T-cell (primary cell): ENCODE measurements at regions not wholly inside any gene's neighbourhood (a gene's known extent, or its start where the extent isn't known, plus 50 kb on each side); places are given as distances from the start of the nearest gene placed in this dataset.

ENCODE experiments used
- ATAC-seq, 4 experiments: fragments of 200-7000 bp in 3 of 4; fragments of 150-1000 bp in 1 of 4; cut with Tn5 transposase; replicated peaks in 1 of 4; 1 replicate in 3 of 4; 2 replicates in 1 of 4; pipeline ENCODE4 v1.10.0; 2021; ENCODE audit warnings: moderate library complexity in 3 of 4, mild to moderate bottlenecking in 2 of 4, moderate number of reproducible peaks in 1 of 4
- CTCF ChIA-PET, 2 donors: fragments of 300-600 bp; sonication (Branson Sonifier 250); formaldehyde crosslinking; loops; one replicate each; lab custom pipeline; 2022; ENCODE audit warnings: antibody characterized with exemption in 2 of 2; lab: Charles Lee
- POLR2A ChIA-PET, 2 donors: fragments of 300-600 bp; sonication (Branson Sonifier 250); formaldehyde crosslinking; loops; one replicate each; lab custom pipeline; 2022; ENCODE audit warnings: antibody characterized with exemption in 2 of 2; lab: Charles Lee
- DNase-seq, 35 experiments: peaks; one replicate each; pipeline versions ENCODE4 v3.0.0 to v3.0.0-alpha.2; 2013 to 2023
- H3K27ac ChIP-seq: one replicate; pipeline ENCODE4 v1.5.1; 2013; ENCODE audit warnings: low read length
- H3K27me3 ChIP-seq, 2 experiments: replicated peaks in 1 of 2; 1 replicate in 1 of 2; 2 replicates in 1 of 2; pipeline versions ENCODE4 v1.6.1 to v1.7.0; 2013; ENCODE audit warnings: low read length in 1 of 2, mixed read lengths in 1 of 2; ENCODE audit not compliant: control insufficient read depth in 2 of 2, insufficient read depth in 2 of 2; ENCODE audit errors: extremely low read depth in 1 of 2
- H3K36me3 ChIP-seq, 2 donors: 1 replicate in 1 of 2; 2 replicates in 1 of 2; pipeline versions ENCODE4 v1.6.1 to v1.7.0; 2013; ENCODE audit warnings: low read length in 1 of 2; ENCODE audit not compliant: control insufficient read depth in 2 of 2, insufficient read depth in 1 of 2; ENCODE audit errors: extremely low read depth in 1 of 2
- H3K4me1 ChIP-seq, 2 experiments: 1 replicate in 1 of 2; 2 replicates in 1 of 2; pipeline versions ENCODE4 v1.6.1 to v1.7.0; 2013; ENCODE audit warnings: low read length in 2 of 2, mixed read lengths in 1 of 2; ENCODE audit not compliant: insufficient read depth in 2 of 2, control insufficient read depth in 1 of 2; ENCODE audit errors: extremely low read depth in 1 of 2
- H3K4me3 ChIP-seq, 2 donors: 1 replicate in 1 of 2; 2 replicates in 1 of 2; pipeline versions ENCODE4 v1.5.1 to v1.7.0; 2013; ENCODE audit warnings: mild to moderate bottlenecking in 2 of 2, low read length in 1 of 2, moderate library complexity in 1 of 2; ENCODE audit not compliant: control insufficient read depth in 1 of 2; ENCODE audit errors: extremely low read depth in 1 of 2
- H3K9me3 ChIP-seq: 2 replicates; pipeline ENCODE4 v1.7.0; 2013
- H3K27ac Mint-ChIP-seq, 2 donors: one replicate each; pipeline ENCODE4 v1.8.0; 2020 to 2021; ENCODE audit warnings: mild to moderate bottlenecking in 2 of 2, mixed read lengths in 2 of 2
- H3K27me3 Mint-ChIP-seq, 2 donors: one replicate each; pipeline ENCODE4 v1.8.0; 2021 to 2022; ENCODE audit warnings: mixed read lengths in 2 of 2
- H3K36me3 Mint-ChIP-seq: one replicate; pipeline ENCODE4 v1.8.0; 2021; ENCODE audit warnings: mixed read lengths
- H3K4me1 Mint-ChIP-seq, 3 donors: one replicate each; pipeline ENCODE4 v1.8.0; 2020 to 2022; ENCODE audit warnings: mixed read lengths in 3 of 3, mild to moderate bottlenecking in 1 of 3
- H3K4me3 Mint-ChIP-seq, 3 donors: one replicate each; pipeline ENCODE4 v1.8.0; 2020 to 2022; ENCODE audit warnings: mild to moderate bottlenecking in 3 of 3, mixed read lengths in 3 of 3, moderate library complexity in 3 of 3
- H3K9me3 Mint-ChIP-seq, 3 donors: one replicate each; pipeline ENCODE4 v1.8.0; 2020 to 2022; ENCODE audit warnings: mixed read lengths in 3 of 3
- WGBS: methylation state at CpG from one replicate; pipeline ENCODE4 v1.1.5; 2013; ENCODE audit warnings: missing lambda C conversion rate; ENCODE audit not compliant: insufficient coverage; 5-methylcytosine and 5-hydroxymethylcytosine counted together

DNA sequence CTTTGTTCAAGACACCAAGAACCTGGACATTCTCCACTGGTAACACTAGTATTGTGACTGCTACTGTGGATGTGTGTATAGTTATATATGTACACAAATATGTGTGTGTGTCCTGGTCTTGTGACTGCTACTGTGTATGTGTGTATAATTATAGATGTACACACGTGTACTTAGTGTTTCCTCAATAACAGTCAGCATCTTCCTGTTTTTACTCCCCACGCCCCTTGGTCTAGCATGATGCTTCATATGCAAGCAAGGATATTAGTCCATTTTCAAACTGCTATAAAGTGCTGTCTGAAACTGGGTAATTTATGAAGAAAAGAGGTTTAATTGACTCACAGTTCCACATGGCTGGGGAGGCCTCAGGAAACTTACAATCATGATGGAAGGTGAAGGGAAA, 802.7 kb downstream of the RNF144A start:
- H3K36me3 ChIP-seq: no peaks in the 10 kb centered on the region
- no peaks in the 10 kb centered on the region for H3K9me3 ChIP-seq
- CTCF ChIA-PET: no interaction called here
- H3K36me3 Mint-ChIP-seq: no peaks in the 10 kb centered on the region
- H3K4me1 Mint-ChIP-seq: peaks cover 16 to 35% (median 22%) of the 10 kb centered on the region in 3 donors
- DNase-seq (no peak), ATAC-seq (no peak)
- peaks cover 0 to 25% of the 10 kb centered on the region in 2 experiments for H3K4me1 ChIP-seq
- no peak overlapping the region for H3K4me3 ChIP-seq
- H3K9me3 Mint-ChIP-seq: no peaks in the 10 kb centered on the region
- H3K27ac ChIP-seq: no peak overlapping the region
- H3K27ac Mint-ChIP-seq: peak overlapping the region; percentile 1 to 19
- WGBS: no CpG with 5 or more reads among the region's 2 CpGs
- POLR2A ChIA-PET: no interaction called here
- H3K27me3 ChIP-seq: no peaks in the 10 kb centered on the region
- no peak overlapping the region for H3K4me3 Mint-ChIP-seq
- H3K27me3 Mint-ChIP-seq: no peaks in the 10 kb centered on the region

DNA sequence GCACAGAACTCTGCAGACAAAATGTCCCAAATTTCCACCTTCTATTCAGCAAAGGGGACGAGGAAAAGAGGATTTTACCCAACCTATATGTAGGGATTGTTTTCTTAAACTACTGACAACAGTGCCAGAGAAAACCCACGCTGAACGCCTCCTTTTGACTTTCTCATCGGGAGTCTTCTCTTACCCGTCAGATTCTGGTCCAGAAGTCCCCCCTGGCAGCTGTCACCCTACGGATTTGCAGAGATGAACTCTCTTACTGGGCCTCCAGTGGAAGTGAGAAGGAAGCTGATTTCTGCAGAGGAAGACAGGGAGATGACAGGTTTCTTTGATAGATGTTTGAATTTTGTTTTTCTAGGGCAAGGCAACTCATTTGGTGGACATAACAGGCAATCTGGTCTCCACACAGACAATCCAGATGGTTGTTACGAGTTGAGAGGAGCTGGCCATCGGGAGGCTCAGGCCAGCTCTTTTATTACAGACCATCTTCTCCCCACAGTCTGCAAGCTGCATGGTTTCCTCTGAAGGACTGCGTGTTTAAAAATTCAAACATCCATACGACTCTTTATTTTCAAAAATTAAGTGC, 804.3 kb downstream of the RNF144A start:
- DNase-seq (no peak), ATAC-seq (no peak)
- H3K27me3 ChIP-seq: no peaks in the 10 kb centered on the region
- Mint-ChIP-seq H3K4me1 (peaks cover 29 to 47% (median 34%) of the 10 kb centered on the region in 3 donors), H3K9me3 (no peaks in the 10 kb centered on the region), H3K36me3 (no peaks in the 10 kb centered on the region), H3K4me3 (peak overlapping the region in 1 of 3 donors; percentile 4), H3K27ac (peak overlapping the region; percentile 75 to 81), H3K27me3 (no peaks in the 10 kb centered on the region)
- WGBS: 90% methylated on average over 5 of the region's 10 CpGs
- ChIA-PET POLR2A (interaction anchor here in 1 of 2 donors (1.2 kb wide), 1 partner anchor 960 kb away, joined by 3 read pairs; no protein-coding TSS in a partner anchor), CTCF (interaction anchor here in 1 of 2 donors (0.6 kb wide), 1 partner anchor 98 kb away, joined by 3 read pairs; no protein-coding TSS in a partner anchor)
- H3K9me3 ChIP-seq: no peaks in the 10 kb centered on the region
- H3K36me3 ChIP-seq: no peaks in the 10 kb centered on the region
- H3K27ac ChIP-seq: peak overlapping the region; percentile 36
- peaks cover 10 to 35% of the 10 kb centered on the region in 2 experiments for H3K4me1 ChIP-seq
- H3K4me3 ChIP-seq: no peak overlapping the region

DNA sequence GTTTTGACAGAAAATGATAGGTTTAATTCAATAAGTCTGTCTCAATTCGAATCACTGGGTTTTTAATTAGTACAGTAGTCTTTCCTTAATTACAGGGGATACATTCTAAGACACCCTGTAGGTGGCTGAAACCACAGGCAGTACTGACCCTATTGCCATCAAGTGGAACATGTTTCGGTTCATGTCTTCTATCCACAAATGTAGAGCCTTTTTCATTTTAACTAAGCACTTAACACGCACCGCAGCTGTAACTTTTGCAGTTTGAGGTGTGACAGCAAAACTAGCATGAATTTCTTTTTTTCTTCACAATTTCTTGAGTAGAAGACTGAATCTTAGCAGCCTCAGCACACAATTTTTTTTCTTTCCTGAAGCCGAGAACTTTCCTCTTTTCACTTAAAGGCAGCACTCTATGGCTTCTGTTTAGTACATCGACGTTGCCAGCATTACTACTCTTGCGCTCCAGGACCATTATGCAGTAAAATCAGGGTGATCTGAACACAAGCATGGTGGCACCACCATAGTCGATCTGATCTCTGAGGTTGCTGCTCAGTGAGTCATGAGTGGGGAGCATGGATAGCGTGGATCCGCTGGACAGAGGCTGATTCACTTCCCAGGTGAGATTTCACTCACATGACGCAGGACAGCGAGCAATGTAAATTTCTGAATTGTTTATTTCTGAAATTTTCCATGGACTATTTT, 805.1 kb downstream of the RNF144A start:
- peaks cover 38 to 53% (median 40%) of the 10 kb centered on the region in 3 donors for H3K4me1 Mint-ChIP-seq
- H3K4me3 ChIP-seq: no peak overlapping the region
- peak overlapping the region; percentile 75 to 81 for H3K27ac Mint-ChIP-seq
- peak overlapping the region in 1 of 3 donors; percentile 37 for H3K4me3 Mint-ChIP-seq
- ChIA-PET CTCF (interaction anchor here in 1 of 2 donors (0.6 kb wide), 1 partner anchor 99 kb away, joined by 3 read pairs; no protein-coding TSS in a partner anchor), POLR2A (interaction anchor here in 1 of 2 donors (1.2 kb wide), 1 partner anchor 959 kb away, joined by 3 read pairs; no protein-coding TSS in a partner anchor)
- peak overlapping the region; percentile 36 for H3K27ac ChIP-seq
- ATAC-seq: no peak
- no peaks in the 10 kb centered on the region for H3K36me3 ChIP-seq
- H3K27me3 ChIP-seq: no peaks in the 10 kb centered on the region
- no peaks in the 10 kb centered on the region for H3K36me3 Mint-ChIP-seq
- 76% methylated on average over 9 of the region's 13 CpGs for WGBS
- H3K9me3 ChIP-seq: no peaks in the 10 kb centered on the region
- peaks cover 10 to 43% of the 10 kb centered on the region in 2 experiments for H3K4me1 ChIP-seq
- H3K9me3 Mint-ChIP-seq: no peaks in the 10 kb centered on the region
- DNase-seq: no peak
- H3K27me3 Mint-ChIP-seq: no peaks in the 10 kb centered on the region

DNA sequence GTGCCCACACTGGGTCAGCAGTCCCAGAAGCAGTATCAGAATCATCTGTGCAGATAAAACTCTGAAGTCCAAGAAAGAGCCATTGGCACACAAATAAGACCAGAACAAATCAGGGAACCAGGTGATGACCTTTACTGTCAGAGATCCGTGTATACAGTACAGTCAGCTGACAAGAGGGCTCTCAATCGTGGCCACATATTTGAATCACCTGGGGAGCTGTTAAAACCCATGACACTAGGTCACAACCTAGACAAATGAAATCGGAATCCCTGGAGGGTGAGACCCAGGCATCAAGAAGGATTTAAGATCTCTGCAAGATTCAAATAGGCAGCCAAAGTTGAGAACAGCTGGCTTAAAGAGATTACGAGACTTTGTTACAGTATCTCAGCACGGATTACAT, 807.1 kb downstream of the RNF144A start:
- Mint-ChIP-seq H3K4me3 (no peak overlapping the region), H3K4me1 (peaks cover 51 to 61% (median 53%) of the 10 kb centered on the region in 3 donors), H3K9me3 (no peaks in the 10 kb centered on the region), H3K36me3 (no peaks in the 10 kb centered on the region), H3K27ac (peak overlapping the region; percentile 76 to 81), H3K27me3 (no peaks in the 10 kb centered on the region)
- WGBS: 90% methylated on average over 5 of the region's 5 CpGs
- H3K4me1 ChIP-seq: peaks cover 10 to 55% of the 10 kb centered on the region in 2 experiments
- CTCF ChIA-PET: interaction anchor here in 1 of 2 donors (1.0 to 2.4 kb wide), 5 partner anchors 21 to 298 kb away, joined by 3 to 11 read pairs (median 4); no protein-coding TSS in a partner anchor
- H3K27me3 ChIP-seq: no peaks in the 10 kb centered on the region
- no peak overlapping the region for H3K4me3 ChIP-seq
- H3K36me3 ChIP-seq: peaks cover 0 to 3% of the 10 kb centered on the region in 2 donors
- ATAC-seq: no peak
- H3K27ac ChIP-seq: peak overlapping the region; percentile 67
- POLR2A ChIA-PET: interaction anchor here in 1 of 2 donors (1.3 to 2.3 kb wide), 2 partner anchors 20 to 957 kb away, joined by 4 to 13 read pairs; partner anchors contain the start of gene ID2
- H3K9me3 ChIP-seq: no peaks in the 10 kb centered on the region
- no peak for DNase-seq

DNA sequence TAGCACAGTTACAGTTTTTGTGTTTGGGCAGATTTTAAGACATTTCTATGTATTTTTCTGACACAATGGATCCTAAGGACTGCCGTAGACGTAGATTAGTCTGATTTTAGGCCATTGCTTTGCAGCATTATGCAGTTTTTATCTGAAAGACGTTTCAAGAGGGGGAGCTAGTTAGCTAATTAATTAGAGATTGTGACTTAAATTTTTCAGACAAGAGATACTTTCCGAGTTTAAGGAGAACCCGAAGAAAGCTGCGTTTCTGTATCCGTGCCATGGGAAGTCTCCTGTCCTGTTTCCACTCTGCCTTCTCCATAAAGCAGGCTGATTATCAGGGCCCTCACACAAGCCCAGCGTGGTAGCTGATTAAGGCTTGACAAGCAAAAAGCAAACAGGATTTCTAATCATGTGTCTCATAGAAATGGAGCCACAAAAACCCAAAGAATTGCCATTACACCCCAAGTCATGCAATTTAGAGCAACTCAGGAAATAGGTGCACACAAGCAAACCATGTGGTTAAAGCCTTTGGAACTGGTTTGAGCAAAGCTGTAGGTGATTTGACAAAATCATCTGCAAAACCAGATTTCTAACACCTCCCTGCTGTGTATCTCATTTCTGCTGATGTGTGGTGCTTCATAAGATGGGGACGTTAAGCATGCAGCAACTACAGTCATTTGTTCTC, 808.1 kb downstream of the RNF144A start:
- Mint-ChIP-seq H3K9me3 (no peaks in the 10 kb centered on the region), H3K4me1 (peaks cover 50 to 63% (median 52%) of the 10 kb centered on the region in 3 donors), H3K27ac (peak overlapping the region; percentile 76 to 81), H3K27me3 (no peaks in the 10 kb centered on the region), H3K4me3 (peak overlapping the region; percentile 53 to 79 (median 73)), H3K36me3 (peaks cover 2% of the 10 kb centered on the region)
- ATAC-seq: peak; percentile 70 to 85 (median 80)
- DNase-seq: peak in 22 of 35 experiments; percentile 9 to 79 (median 22)
- Histone ChIP-seq H3K27me3 (no peaks in the 10 kb centered on the region), H3K36me3 (peaks cover 0 to 3% of the 10 kb centered on the region in 2 donors), H3K4me1 (peaks cover 10 to 60% of the 10 kb centered on the region in 2 experiments), H3K27ac (peak overlapping the region; percentile 67), H3K9me3 (no peaks in the 10 kb centered on the region), H3K4me3 (peak overlapping the region in 1 of 2 donors; percentile 45)
- 24% methylated on average over 8 of the region's 9 CpGs for WGBS
- CTCF ChIA-PET: interaction anchor here in 1 of 2 donors (0.6 to 2.4 kb wide), 10 partner anchors 20 to 957 kb away, joined by 3 to 11 read pairs (median 4); partner anchors contain the start of gene ID2
- POLR2A ChIA-PET: interaction anchor here in 1 of 2 donors (0.6 to 2.3 kb wide), 5 partner anchors 12 to 956 kb away, joined by 3 to 13 read pairs (median 3); partner anchors contain the start of gene ID2
